COR-L47 (cell line): ENCODE measurements at regions not wholly inside any gene's neighbourhood (a gene's known extent, or its start where the extent isn't known, plus 50 kb on each side); places are given as distances from the start of the nearest gene placed in this dataset.

Source experiments
- DNase-seq: peaks from one replicate; lab custom pipeline; 2025; lab: John Stamatoyannopoulos, UW

DNA sequence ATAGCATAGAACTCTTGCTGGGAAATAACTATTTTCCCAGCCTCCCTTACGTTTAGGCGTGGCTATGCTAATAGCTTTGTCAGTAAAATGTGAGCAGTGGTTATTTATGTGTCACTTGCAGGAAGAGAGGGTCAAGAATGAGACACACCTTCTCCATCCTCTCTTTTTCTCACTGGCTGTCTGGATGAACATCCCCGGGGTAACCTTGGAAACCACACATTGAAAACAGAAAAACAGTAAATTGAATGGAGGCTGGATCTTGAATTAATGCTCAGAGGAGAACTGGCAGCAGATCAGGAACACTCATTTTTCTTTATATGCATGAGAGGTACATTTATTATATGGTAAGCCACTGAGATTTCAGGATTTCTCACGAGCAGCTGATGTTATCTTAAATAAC is 127.6 kb downstream of the DNAJB9 start:
- DNase-seq: no peak

DNA sequence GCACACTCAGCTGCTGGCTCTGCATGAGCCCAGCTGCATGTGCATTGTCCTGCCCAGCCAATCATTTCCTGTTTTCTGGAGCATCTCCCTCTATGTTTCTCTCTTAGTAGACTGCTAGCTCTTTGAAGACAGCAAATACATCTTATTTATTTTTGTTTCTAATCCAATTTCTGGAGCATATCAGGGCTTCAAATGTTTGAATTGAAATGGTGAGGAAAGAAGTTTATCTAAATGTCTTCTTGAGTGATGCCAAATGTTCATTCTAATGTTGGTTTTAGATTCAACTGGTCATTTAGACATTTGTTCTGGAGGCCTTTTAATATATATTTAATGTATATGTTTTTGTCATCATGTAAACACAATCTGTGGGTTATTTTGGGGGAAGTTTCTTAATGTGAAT is 141.9 kb downstream of the DNAJB9 start:
- DNase-seq: no peak

DNA sequence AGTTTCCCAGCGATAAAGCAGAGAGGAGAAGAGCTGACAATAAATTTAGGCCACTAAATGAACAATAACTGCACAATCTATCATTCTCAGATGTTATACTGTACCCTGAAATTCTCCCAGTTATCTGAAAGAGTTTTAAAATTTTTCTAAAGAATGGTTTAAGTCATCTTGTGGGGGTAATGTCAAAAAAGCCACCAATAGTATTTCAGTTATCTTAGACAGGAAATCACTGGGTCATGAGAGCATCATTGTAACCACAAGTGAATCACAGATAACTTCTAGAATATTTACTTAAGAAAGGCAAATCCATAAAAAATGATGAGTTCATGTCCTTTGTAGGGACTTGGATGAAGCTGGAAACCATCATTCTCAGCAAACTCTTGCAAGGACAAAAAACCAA is 147.1 kb downstream of the DNAJB9 start:
- no peak for DNase-seq

DNA sequence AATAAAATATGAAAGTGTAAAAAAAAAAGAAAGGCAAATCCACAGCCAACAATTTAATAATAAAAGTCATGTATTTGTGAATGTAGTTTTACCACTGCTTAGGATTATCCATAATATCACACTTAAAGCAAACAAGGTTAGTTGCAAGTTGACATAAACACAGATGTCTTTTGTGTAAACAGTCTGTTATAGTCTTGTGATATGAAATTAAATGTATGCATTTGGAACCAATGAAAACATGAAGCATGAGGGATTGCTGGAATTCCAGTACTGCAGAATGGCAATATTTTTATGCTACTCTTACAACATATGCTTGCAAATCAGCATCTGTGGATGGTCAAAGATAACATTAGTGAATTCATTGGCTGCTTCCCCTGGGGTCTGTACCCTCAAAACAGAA is 148.1 kb downstream of the DNAJB9 start:
- no peak for DNase-seq

DNA sequence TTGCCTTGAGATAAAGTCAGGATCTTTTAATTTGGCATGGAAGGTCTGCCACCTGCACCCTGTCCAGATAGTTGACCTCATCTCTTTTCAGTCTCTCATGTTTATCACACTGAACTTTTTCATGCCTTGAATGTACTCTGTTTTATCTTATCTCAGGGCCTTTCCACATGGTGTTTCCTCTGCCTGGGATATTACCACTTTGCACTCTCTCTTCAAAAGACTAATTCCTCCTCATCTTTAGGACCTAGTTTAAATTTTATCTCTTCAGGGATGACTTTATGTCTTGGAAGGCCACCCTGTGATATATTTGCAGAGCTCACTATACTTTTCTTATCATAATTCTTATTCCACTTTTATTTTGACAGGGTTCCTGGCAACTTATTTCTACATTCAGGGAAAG is 150.0 kb downstream of the DNAJB9 start:
- DNase-seq: no peak

DNA sequence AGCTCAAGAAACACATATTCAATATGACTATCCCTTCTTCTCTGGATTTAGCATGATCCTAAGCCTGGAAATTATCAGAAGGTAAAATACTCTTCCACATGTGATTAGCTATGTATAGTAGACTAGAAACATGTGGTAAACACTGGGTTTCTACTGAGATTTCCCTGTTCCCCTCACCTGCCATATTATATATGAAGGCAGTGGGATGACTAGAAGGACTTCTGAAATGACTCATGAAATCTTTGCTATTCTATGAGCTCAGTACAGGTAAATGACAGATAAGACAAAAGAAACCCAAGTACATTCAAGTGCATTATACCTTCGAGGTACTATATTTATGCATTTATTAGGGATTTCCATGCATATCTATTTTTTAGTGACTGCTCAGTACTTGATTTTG is 152.9 kb downstream of the DNAJB9 start:
- DNase-seq: no peak

DNA sequence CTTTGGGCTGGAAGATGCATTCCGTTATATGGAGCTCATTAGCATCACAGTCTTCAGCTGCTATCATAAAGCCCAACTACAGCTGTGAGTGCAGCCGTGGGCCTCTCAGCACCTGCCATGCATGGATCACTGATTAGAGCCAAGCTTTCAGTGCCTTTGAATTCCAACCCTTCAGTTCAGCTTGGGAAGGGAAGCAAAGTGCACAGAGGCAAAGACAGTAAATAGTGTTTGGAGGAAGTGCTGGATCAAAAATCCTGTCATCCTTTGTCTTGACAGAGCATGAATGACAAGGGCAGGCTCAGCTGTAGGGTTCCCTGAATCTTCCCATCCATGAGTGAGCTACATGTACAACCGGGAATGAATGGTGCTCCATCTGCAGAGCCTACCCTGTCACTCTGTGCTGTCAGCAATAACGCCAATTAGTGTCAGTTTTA is 153.7 kb downstream of the DNAJB9 start:
- DNase-seq: no peak

DNA sequence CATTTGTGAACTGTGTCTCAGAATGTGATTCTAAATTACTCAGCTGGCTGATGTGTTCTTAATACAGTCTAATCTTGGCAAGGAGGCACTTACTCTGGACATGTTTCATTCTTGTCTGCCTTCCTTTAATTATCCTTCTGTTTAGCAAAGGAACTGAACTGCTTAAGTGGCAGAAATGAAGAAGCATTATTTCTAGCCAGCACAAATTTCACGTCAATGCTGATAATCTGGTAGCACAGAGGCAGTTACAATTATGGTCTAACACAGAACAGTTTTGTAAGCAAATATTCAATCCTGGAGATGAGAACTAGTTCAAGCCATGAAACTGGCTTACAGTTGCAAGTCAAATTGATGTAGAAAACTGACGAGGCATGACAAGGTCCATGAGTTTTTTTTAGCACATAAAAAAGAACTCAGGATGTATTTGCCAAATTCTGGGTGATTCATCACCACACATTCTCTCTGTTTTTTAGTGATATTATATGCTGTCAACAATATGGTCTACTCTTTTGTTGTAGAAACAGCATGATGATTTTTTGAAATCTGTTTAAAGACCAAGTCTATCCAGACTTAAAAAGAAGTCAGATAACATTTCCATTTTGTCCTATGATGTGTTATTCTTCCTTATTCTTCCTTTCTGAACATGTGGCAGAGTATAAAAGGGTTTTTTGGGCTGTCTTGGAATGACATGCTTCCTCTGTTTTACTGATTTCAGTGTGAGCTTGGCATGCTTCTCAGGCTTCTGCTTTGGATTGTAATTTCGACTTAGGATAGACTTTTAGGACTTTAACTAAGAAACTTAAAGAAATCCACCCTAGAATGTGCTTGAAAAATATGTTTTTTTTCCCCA is 154.8 kb downstream of the DNAJB9 start:
- DNase-seq: no peak

DNA sequence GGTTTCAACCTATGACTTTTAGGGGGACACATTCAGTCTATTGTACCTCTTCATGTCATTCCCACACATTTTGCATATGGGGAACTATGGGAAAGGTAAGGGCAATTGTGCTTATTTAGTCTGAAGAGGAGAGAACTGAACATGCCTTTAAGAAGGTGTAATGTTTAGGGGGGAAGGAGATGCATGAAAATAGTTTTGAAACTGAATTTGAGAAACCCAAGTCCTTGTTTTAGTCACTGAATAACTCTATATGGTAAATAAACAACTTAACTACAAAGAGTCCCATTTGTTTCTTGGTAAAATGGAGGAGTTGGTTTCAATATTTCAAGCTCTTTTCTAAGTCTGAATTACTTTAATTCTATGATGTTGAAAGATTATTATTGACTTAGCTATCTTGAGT is 166.1 kb downstream of the DNAJB9 start:
- DNase-seq: no peak

DNA sequence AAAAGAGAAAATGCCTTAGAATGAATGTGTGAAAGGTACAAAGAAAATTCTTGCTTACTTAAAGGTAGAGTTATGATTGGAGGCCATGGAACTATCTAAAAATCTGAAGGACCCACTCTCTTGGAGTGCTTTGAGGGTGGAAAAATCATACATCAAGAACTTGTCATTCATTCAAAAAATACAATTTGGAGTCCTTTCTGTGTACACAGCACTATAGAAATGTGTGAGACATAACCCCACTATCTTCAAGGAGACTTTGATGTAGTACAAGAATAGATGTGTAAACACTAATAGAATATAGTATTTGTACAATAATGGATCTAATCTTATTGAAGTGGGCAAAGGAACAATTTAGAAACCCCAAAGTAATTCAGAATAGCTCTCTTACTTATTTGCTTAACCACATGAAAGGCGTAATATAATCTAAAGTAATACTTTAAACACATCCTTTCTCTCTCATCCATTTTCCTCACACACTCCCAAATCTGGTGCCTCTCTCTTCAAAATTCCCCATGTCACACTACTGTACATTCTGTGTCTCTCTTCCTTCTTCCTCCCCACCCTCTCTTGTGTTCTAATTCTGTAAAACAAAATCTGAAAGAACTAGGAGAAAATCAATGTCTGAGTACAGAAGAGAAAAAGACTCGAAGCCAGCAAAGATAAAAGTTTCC is 166.7 kb downstream of the DNAJB9 start:
- no peak for DNase-seq

DNA sequence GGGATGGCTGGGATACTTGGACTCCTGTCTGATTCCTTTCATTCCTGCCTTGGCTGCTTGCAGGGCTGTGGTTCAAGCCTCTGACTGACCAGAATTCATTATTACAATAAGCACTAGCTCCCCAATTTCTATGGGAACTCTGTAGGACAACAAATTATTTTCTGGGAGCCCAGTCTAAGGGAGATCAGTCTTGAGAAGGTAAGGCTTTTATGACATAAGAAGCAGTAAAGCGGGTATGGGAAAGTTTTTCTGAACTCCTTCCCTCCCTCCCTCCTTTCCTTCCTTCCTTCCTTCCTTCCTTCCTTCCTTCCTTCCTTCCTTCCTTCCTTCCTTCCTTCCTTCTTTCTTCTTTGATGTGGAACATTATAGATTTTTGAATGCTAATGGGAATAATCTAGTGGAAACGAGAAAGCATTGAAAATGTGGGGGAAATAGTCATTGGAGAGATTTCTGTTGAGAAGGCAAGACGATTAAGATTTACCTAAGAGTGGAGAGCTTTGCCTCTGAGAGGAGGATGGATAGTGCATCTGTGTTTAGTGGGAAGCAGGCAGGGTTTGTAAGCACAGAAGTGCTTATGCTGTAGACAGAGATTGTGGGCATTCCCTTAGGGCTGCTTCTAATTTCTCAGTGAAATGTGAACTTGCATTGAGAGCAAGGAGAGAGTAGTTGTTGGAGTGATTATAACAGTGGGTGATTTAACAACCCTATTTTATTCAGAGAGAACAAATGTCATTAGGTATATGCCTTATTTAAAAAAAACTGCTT is 201.5 kb downstream of the DNAJB9 start:
- DNase-seq: no peak

DNA sequence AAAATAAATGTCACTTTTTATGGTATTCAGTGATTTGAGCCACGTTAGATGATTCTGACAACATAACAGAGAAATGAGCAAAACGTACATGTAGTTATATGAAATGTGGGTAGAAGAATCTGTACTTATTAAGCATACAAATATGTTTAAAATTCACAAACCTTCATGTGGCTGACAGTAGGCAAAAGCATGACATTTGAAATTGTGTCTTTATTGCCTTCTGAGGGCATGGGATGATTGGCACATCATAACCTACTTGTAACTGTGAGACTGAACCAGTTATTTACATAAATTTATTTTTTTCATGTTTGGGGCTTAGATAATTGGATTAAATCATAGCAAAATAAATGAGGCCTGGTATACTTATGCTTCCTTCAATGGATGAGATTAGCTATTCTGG is 202.2 kb downstream of the DNAJB9 start:
- no peak for DNase-seq

DNA sequence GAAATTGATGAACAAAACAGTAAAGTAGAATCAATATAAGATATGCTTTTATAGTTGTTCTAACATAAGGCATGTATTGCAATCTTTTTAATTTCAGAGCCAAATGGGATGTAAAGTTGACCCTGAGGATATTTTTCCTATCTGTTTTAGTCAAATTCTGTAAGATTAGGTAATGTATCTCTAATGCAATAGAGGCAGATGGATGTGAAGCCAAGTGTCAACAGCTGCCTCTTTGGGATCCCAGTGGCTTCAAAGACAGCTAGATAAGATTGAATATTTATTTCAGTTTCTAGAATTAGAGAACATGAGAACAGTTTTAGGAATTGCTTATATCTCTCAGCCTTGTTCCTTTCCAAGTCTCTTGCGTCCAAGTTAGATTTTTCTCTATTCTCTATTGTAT is 208.3 kb downstream of the DNAJB9 start:
- no peak for DNase-seq

DNA sequence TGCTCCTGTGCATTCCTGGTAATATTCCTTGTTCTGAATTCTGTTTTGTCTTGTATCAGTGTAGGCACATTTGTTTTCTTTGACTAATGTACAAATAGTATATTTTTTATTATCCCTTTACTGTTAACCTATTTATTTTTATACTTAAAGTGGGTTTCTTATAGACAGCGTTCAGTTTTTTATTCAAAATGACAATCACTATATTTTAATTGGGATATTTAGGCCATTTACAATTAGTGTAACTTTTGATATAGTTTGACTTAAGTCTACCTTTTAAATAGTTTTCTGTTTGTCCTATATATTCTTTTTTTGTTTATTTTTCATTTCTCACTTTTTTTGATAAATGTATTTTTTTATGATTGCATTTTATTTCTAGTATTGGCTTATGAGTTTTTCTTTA is 219.8 kb downstream of the DNAJB9 start:
- DNase-seq: no peak

DNA sequence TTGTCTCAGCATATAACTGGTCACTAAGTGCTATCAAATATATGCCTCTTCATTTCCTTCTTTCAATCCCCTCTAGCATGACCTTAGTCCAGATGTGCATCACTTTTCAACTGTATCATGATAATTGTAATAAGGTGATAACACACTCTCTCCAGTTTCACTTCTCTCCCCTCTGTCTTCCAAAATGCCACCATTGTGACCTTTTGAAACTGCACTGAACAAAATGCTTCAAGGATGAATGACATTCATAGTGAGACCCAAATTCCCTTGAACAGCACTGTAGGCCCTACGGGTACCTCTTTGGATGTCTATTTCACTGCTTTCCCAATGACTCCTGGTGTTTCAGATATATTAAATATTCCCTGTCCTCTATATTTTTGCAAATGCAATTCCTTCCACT is 224.8 kb downstream of the DNAJB9 start:
- DNase-seq: no peak

DNA sequence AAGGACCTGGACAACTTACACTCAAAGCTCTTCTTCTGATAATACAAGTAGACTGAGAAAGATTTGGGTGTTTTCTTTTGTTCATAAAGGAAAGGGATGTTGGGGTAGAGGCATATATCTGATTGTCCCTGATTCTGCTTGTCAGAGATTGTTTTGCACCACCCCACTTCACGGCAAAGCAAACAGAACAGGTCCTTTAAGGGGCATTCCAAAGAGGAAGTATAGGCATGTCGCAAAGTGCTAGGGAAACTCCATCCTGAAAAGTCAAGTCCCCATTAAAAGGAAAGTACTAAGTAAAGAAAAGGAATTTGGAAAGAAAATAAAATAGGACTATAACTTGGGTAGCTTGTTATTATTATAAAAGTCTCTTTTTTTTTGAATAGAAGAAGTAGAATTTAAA is 233.0 kb downstream of the DNAJB9 start:
- DNase-seq: no peak

DNA sequence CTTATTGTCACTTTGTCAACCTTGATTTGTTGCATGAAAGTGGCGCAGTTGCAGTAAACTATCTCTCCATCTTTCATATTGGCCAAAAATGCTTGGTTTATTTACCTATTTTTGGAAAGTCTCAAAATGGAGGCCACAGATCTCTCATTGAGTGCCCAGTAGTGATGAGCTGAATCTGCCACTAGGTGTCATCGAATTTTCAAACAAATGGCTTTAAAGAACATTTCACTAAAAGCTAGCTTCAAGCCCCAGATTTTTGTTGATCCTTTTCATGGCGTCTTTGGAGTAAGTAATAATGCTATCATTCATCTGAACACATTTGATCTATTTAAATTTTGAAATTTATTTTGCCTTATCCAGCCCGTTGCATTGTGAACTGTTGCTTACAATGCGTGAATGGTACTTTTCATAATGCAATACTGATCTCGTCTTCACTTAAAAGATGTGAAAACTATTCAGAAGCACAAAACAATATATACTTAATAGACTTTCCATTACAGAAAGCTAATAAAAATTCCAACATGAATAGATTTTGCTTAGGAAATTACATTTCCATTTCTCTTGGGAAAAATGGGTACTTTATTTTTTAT is 236.2 kb downstream of the DNAJB9 start:
- DNase-seq: no peak

DNA sequence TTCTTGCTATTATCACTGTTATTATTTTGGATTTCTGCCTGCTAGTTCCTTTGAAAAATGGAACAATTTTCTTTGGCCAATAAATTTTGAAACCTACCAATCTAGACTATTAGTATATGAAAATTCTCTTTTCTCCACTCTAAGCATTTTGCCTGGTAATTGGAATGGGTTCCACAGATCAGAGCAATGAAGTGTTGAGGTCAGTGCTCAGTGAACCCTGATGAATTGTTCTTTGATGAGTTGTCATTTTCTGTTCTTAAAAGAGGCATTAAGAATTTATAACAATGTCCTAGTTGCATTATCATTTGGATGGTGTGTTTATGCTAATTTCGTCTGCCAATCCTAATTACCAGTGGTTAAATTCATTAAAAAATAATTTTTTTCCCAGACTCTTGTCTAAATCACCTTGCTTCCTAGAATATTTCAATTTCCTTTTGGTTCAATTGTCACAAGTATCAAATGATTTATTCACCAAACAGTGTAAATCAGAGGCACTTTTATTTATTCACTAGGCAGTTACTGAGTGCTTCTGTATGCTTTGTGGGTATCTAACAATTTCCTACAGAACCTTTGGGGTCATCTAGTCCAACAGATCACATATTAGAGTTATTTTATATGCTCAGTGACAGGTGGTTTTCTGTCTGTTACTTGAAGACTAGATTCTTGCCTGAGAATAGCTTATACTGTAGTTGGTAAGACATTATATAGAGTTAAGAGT is 239.0 kb downstream of the DNAJB9 start:
- no peak for DNase-seq

DNA sequence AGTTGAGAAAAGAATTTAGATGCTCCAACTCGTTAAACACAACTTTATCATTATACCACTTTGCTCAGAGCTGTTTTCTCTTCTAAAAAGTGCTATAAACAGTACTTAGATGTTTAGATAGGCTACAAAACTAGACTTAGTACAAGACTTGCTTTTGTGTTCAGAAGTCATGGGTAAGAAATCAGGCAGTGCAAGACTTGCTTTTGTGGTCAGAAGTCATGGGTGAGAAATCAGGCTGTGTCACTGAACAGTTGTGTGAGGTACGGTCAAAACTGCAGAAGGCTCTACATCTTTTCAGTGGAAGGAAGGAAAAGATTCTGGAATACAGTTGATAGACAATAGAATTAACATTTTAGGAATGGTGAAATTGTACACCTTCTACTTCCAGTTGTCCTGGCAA is 239.7 kb downstream of the DNAJB9 start:
- DNase-seq: no peak

DNA sequence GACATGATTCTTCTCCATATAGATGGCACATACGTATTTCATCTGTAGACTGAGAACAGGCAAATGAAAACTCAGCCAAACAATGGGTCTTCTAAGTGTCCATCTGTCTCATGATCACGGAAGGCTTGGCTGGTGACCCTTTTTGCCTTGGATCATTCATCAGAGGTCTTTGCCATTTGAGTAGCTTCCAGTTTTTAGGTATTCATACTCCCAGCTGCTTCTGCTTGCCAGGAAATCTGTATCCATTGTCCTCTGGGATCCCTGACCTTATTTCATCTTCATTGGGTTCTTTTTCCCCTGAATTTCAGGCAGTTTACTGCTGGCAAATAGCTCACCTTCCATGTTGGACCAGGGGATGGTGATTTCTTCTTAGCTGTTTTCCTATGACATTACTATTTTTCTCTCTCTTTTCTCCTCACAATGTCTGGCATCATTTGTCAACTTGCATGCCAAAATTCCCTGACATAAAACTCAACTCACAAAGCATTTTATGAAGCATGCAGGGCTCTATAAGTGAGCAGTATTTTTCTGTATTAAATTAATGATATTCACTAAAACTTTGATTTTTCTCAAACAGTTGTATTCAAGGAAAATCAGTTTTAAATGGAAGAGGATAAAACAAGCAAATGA is 241.2 kb downstream of the DNAJB9 start:
- DNase-seq: no peak

DNA sequence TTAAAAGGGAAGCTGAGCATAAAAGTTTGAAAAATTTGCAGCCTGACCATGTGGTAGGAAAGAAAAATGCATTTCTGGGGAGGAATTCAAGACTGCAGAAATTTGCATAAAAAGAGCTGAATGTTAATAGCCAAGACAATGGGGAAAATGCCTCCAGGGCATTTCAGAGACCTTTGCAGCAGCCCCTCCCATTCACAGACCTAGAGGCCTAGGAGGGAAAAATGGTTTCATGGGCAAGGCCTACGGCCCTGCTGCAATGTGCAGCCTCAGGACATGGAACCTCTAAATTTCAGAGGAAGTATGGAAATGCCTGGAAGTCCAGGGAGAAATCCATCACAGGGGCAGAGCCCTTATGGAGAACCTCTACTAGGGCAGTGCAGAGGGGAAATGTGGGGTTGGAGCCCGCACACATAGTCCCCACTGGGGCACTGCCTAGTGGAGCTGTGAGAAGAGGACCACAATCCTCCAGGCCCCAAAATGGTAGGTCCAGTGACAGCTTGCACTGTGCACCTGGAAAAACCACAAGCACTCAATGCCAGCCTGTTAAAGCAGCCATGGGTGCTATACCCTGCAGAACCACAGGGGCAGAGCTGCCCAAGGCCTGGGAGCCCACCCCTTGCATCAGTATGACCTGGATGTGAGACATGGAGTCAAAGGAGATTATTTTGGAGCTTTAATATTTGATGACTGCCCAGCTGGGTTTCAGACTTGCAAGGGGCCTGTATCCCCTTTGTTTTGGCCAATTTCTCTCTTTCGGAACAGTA is 243.8 kb downstream of the DNAJB9 start:
- DNase-seq: no peak
